PFSK-1 (cell line): ENCODE measurements at regions not wholly inside any gene's neighbourhood (a gene's known extent, or its start where the extent isn't known, plus 50 kb on each side); places are given as distances from the start of the nearest gene placed in this dataset.

Experiments used
- FOXP2 ChIP-seq: optimal IDR thresholded peaks from 2 replicates; pipeline ENCODE3; 2011; ENCODE audit warnings: borderline replicate concordance, control low read depth, inconsistent platforms; ENCODE audit not compliant: insufficient read depth; ENCODE audit errors: extremely low read length, extremely low read depth
- POLR2AphosphoS5 ChIP-seq: IDR thresholded peaks from 2 replicates; pipeline ENCODE4 v1.6.1; 2012; ENCODE audit warnings: low read depth, mild to moderate bottlenecking, control low read depth, low read length, moderate library complexity
- REST ChIP-seq, 2 experiments: IDR thresholded peaks; 2 replicates each; pipeline versions ENCODE4 v1.6.1 to v1.8.0; 2011 to 2012; ENCODE audit warnings: low read depth in 2 of 2, low read length in 2 of 2, control low read depth in 1 of 2, inconsistent platforms in 1 of 2, mild to moderate bottlenecking in 1 of 2, moderate library complexity in 1 of 2; ENCODE audit not compliant: insufficient read depth in 1 of 2
- SIN3A ChIP-seq: IDR thresholded peaks from 2 replicates; pipeline ENCODE4 v1.6.1; 2012; ENCODE audit warnings: mild to moderate bottlenecking, low read length, moderate library complexity, borderline replicate concordance; ENCODE audit not compliant: insufficient read depth
- TAF1 ChIP-seq: IDR thresholded peaks from 2 replicates; pipeline ENCODE4 v1.6.1; 2012; ENCODE audit warnings: low read length, control low read depth, borderline replicate concordance; ENCODE audit not compliant: insufficient read depth

GRCh38 chr10:120015064-120015463 lies 122.5 kb downstream of the SEC23IP start:
- TF ChIP-seq POLR2AphosphoS5 (no peak), SIN3A (no peak), TAF1 (no peak), FOXP2 (no peak), REST (IDR thresholded peaks at IDR 0.05; ENCODE audit: insufficient read depth in 1 of 2, low read depth in 2 of 2, low read length in 2 of 2) (no peak)

- TF ChIP-seq POLR2AphosphoS5 (no peak), TAF1 (no peak), SIN3A (no peak), REST (IDR thresholded peaks at IDR 0.05; ENCODE audit: insufficient read depth in 1 of 2, low read depth in 2 of 2, low read length in 2 of 2) (no peak), FOXP2 (no peak)
These were observed 124.4 kb downstream of the SEC23IP start for GRCh38 chr10:120016906-120017305.

DNA sequence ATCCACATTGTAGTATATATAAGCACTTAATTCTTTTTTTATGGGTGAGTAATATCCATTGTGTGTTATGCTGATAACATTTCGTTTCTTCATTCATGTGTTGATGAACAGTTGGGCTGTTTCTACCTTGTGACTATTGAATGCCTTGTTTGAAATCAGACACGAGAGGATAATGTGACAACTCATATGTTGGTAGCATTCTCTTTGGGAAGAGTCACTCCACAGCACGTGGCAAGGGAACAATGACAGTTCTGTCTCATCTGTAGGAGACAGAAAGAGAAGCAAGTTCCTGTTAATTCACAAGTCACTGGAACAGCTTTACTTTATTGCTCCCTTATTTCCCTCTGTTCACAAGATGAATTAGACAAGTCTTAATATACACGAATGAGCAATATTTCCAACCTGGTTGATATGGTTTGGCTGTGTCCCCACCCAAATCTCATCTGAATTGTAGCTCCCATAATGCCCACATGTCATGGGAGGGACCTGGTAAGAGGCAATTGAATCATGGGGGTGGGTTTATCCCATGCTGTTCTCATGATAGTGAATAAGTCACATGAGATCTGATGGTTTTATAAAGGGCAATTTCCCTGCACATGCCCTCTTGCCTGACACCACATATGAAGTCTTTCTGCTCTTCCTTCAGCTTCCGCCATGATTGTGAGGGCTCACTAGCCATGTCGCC lies 125.3 kb downstream of the SEC23IP start:
- TF ChIP-seq FOXP2 (no peak), REST (IDR thresholded peaks at IDR 0.05; ENCODE audit: insufficient read depth in 1 of 2, low read depth in 2 of 2, low read length in 2 of 2) (no peak), TAF1 (no peak), POLR2AphosphoS5 (no peak), SIN3A (no peak)

- TF ChIP-seq SIN3A (no peak), FOXP2 (no peak), POLR2AphosphoS5 (no peak), TAF1 (no peak), REST (IDR thresholded peaks at IDR 0.05; ENCODE audit: insufficient read depth in 1 of 2, low read depth in 2 of 2, low read length in 2 of 2) (no peak)
These were observed 126.2 kb downstream of the SEC23IP start for GRCh38 chr10:120018695-120019094.

DNA sequence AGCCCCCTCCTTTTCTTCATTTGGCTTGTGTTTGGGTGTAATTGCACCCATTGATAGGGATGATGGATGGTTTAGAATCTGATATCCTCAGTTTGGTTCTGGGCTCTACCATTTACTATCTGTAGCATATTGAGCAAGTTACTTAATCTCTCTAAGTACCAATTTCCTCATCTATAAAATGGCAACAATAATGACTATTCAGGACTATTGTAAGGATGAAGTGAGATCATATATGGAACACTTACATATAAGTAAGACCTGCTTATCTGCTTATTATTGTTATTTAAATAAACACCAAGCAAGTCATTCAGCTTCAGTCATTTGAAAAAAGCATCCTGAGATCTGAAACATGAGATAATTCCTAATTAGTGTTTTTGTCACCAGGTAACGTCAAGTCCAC lies 127.0 kb downstream of the SEC23IP start:
- TF ChIP-seq FOXP2 (no peak), POLR2AphosphoS5 (no peak), REST (IDR thresholded peaks at IDR 0.05; ENCODE audit: insufficient read depth in 1 of 2, low read depth in 2 of 2, low read length in 2 of 2) (no peak), SIN3A (no peak), TAF1 (no peak)
